ENCODE measurements at regions not wholly inside any gene's neighbourhood (a gene's known extent, or its start where the extent isn't known, plus 50 kb on each side); places are given as distances from the start of the nearest gene placed in this dataset.

DNA sequence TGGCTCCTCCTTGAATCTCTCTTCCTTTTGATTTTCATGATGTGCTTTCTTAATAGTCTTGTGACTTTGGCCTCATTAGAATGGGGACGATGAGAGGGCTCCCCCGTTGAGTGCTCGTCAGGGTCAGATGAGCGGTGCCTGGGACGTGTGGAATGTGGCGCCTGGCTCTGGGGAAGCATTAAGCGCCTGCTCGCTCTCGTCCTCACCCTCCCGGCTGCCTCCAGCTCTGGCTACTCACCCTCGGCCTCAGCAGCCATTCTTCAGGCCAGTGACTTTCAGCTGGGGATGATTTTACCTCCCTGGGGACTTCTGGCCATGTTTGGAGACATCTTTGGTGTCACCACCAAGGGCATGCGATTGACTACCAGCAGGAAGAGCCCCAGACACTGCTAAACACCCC lies 69.7 kb downstream of the RPS6KA4 start:
- H3K27ac Mint-ChIP-seq (ENCODE audit: unreplicated experiment): no peak overlapping the region
- TF ChIP-seq, protein P1, sequence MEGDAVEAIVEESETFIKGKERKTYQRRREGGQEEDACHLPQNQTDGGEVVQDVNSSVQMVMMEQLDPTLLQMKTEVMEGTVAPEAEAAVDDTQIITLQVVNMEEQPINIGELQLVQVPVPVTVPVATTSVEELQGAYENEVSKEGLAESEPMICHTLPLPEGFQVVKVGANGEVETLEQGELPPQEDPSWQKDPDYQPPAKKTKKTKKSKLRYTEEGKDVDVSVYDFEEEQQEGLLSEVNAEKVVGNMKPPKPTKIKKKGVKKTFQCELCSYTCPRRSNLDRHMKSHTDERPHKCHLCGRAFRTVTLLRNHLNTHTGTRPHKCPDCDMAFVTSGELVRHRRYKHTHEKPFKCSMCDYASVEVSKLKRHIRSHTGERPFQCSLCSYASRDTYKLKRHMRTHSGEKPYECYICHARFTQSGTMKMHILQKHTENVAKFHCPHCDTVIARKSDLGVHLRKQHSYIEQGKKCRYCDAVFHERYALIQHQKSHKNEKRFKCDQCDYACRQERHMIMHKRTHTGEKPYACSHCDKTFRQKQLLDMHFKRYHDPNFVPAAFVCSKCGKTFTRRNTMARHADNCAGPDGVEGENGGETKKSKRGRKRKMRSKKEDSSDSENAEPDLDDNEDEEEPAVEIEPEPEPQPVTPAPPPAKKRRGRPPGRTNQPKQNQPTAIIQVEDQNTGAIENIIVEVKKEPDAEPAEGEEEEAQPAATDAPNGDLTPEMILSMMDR (conservative IDR thresholded peaks at IDR 0.05): no peak
- no peak overlapping the region for H3K4me3 Mint-ChIP-seq
- peaks cover 11% of the 10 kb centered on the region for H3K4me1 Mint-ChIP-seq
- DNase-seq (ENCODE audit: low read depth, low spot score): no peak
- H3K27me3 Mint-ChIP-seq (ENCODE audit: low read depth): peaks cover 10% of the 10 kb centered on the region
- no peaks in the 10 kb centered on the region for H3K36me3 Mint-ChIP-seq (ENCODE audit: low read depth)
- no peaks in the 10 kb centered on the region for H3K9me3 Mint-ChIP-seq

DNA sequence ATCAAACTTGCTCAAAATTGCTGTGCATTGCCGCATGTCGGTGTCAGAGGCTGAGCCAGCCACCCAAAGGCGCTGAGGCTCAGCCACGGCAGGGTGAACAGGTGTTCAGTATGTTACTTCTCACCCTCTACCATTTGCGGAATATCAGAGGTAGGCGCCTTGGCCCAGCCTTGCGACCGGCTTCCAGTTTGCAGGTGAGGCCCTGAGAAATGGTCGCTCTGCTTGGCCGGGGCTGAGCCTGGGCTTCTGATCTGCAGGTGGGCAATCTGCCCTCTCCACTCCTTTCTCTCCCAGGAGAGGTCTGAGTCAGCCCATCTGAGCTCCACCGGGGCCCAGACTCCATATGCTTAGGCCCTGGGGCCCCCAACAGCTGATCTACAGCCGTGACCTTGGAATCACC lies 71.0 kb downstream of the RPS6KA4 start:
- H3K4me3 Mint-ChIP-seq: no peak overlapping the region
- peaks cover 11% of the 10 kb centered on the region for H3K4me1 Mint-ChIP-seq
- H3K27ac Mint-ChIP-seq (ENCODE audit: unreplicated experiment): no peak overlapping the region
- H3K36me3 Mint-ChIP-seq (ENCODE audit: low read depth): no peaks in the 10 kb centered on the region
- peaks cover 10% of the 10 kb centered on the region for H3K27me3 Mint-ChIP-seq (ENCODE audit: low read depth)
- TF ChIP-seq, protein P1 (conservative IDR thresholded peaks at IDR 0.05): no peak
- no peaks in the 10 kb centered on the region for H3K9me3 Mint-ChIP-seq
- DNase-seq (ENCODE audit: low read depth, low spot score): no peak

- TF ChIP-seq, protein P1 (conservative IDR thresholded peaks at IDR 0.05): no peak
- peaks cover 10% of the 10 kb centered on the region for H3K27me3 Mint-ChIP-seq (ENCODE audit: low read depth)
- H3K27ac Mint-ChIP-seq (ENCODE audit: unreplicated experiment): peak overlapping the region; percentile 46
- no peak overlapping the region for H3K4me3 Mint-ChIP-seq
- no peaks in the 10 kb centered on the region for H3K9me3 Mint-ChIP-seq
- no peak for DNase-seq (ENCODE audit: low read depth, low spot score)
- H3K4me1 Mint-ChIP-seq: peaks cover 11% of the 10 kb centered on the region
- no peaks in the 10 kb centered on the region for H3K36me3 Mint-ChIP-seq (ENCODE audit: low read depth)
Observed at GRCh38 chr11:64430645-64431044, 71.7 kb downstream of the RPS6KA4 start.

GRCh38 chr11:64436000-64436399 lies 77.0 kb downstream of the RPS6KA4 start:
- no peak overlapping the region for H3K27ac Mint-ChIP-seq (ENCODE audit: unreplicated experiment)
- TF ChIP-seq, protein P1 (conservative IDR thresholded peaks at IDR 0.05): no peak
- H3K9me3 Mint-ChIP-seq: no peaks in the 10 kb centered on the region
- DNase-seq (ENCODE audit: low read depth, low spot score): no peak
- H3K36me3 Mint-ChIP-seq (ENCODE audit: low read depth): no peaks in the 10 kb centered on the region
- peaks cover 7% of the 10 kb centered on the region for H3K27me3 Mint-ChIP-seq (ENCODE audit: low read depth)
- H3K4me1 Mint-ChIP-seq: peaks cover 19% of the 10 kb centered on the region
- no peak overlapping the region for H3K4me3 Mint-ChIP-seq

DNA sequence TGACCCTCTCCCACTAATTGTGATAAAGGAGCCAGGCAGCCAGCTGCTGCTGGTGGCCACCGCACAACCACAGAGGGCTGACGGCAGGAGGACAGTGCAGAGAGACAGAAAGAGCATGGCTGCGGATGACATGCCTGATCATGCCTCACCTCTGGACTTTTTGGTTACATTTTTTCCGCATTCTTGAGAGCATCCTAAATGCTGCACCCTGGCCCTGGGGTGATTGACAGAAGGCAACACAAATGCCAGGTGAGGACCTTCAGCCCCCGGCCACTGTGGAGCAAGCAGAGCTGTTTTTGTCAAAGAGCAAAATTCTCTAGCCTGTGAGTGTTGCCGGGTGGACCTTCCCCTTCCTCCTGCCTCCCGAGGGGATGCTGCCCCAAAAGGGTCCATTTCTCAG lies 78.5 kb downstream of the RPS6KA4 start:
- no peaks in the 10 kb centered on the region for H3K27me3 Mint-ChIP-seq (ENCODE audit: low read depth)
- no peaks in the 10 kb centered on the region for H3K9me3 Mint-ChIP-seq
- H3K4me3 Mint-ChIP-seq: no peak overlapping the region
- DNase-seq (ENCODE audit: low read depth, low spot score): no peak
- no peak overlapping the region for H3K27ac Mint-ChIP-seq (ENCODE audit: unreplicated experiment)
- TF ChIP-seq, protein P1 (conservative IDR thresholded peaks at IDR 0.05): no peak
- no peaks in the 10 kb centered on the region for H3K36me3 Mint-ChIP-seq (ENCODE audit: low read depth)
- H3K4me1 Mint-ChIP-seq: peaks cover 22% of the 10 kb centered on the region
